ENCODE measurements at regions not wholly inside any gene's neighbourhood (a gene's known extent, or its start where the extent isn't known, plus 50 kb on each side); places are given as distances from the start of the nearest gene placed in this dataset.

GRCh38 chr12:24226745-24227350 is 277.4 kb upstream of the SOX5 start:
- peak overlapping the region; percentile 74 for H3K4me3 Mint-ChIP-seq

DNA sequence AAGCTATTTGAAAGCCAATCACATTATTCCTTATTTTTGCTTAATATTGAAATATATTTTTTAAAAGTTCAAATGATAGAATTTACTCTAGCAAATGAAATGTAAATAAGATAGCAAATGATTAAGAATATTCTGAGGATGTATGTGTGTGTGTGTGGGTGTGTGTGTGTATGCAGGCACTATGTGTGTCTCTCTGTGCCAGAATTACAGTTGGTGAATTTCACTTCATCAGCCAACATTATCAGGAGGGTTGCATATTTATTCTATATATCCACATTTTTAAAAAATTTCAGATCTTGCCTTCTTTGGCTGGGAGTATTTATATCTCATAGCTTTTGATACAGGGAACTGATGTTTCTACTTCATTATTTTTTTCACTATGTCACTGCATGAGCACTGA is 274.9 kb upstream of the SOX5 start:
- Mint-ChIP-seq H3K9me3 (peaks cover 6% of the 10 kb centered on the region), H3K36me3 (no peaks in the 10 kb centered on the region), H3K4me3 (no peak overlapping the region), H3K27me3 (no peaks in the 10 kb centered on the region), H3K27ac (no peak overlapping the region), H3K4me1 (ENCODE audit: low read depth in 2 of 2) (peaks cover 3 to 5% of the 10 kb centered on the region in 2 donors)
- ATAC-seq (no peak), DNase-seq (ENCODE audit: low spot score) (no peak)

More at GRCh38 chr12:24226745-24227350, 277.4 kb upstream of the SOX5 start:
- peaks cover 3 to 5% of the 10 kb centered on the region in 2 donors for H3K4me1 Mint-ChIP-seq (ENCODE audit: low read depth in 2 of 2)
- H3K9me3 Mint-ChIP-seq, result peaks cover 3% of the 10 kb centered on the region
- H3K36me3 Mint-ChIP-seq, result no peaks in the 10 kb centered on the region
- ATAC-seq (peak; percentile 84 to 86), DNase-seq (ENCODE audit: low spot score) (peak; percentile 62)
- H3K27ac Mint-ChIP-seq, result peak overlapping the region; percentile 86 to 93
- H3K27me3 Mint-ChIP-seq, result no peaks in the 10 kb centered on the region

DNA sequence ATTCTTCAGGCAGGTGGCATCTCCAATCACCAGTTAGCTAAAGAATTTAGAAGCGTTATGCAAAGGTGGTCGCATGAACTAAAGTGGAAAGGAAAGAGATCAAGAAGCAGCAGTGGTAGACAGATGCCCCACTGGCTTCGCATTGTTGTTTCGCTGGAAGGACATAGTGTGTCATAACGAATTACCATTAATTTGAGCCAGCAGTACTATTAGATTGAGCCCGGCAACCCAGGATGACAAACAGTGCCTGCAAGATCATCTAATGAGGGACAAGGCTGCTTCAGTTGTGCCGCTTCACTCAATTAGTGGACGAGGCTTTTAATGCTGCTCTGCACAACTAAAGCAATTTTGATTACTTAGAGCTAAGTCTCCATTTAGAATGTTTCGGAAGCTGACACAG is 274.5 kb upstream of the SOX5 start:
- Mint-ChIP-seq H3K4me1 (ENCODE audit: low read depth in 2 of 2) (peaks cover 3 to 5% of the 10 kb centered on the region in 2 donors), H3K9me3 (peaks cover 6% of the 10 kb centered on the region), H3K27me3 (no peaks in the 10 kb centered on the region), H3K4me3 (no peak overlapping the region), H3K27ac (no peak overlapping the region), H3K36me3 (no peaks in the 10 kb centered on the region)
- DNase-seq (ENCODE audit: low spot score), result no peak
- ATAC-seq, result no peak

- Mint-ChIP-seq H3K4me1 (ENCODE audit: low read depth in 2 of 2) (peaks cover 3 to 5% of the 10 kb centered on the region in 2 donors), H3K9me3 (peaks cover 6% of the 10 kb centered on the region), H3K4me3 (no peak overlapping the region), H3K27ac (no peak overlapping the region), H3K27me3 (no peaks in the 10 kb centered on the region), H3K36me3 (no peaks in the 10 kb centered on the region)
- ATAC-seq, result no peak
- DNase-seq (ENCODE audit: low spot score), result no peak
These were observed 273.5 kb upstream of the SOX5 start for GRCh38 chr12:24222968-24223367.

DNA sequence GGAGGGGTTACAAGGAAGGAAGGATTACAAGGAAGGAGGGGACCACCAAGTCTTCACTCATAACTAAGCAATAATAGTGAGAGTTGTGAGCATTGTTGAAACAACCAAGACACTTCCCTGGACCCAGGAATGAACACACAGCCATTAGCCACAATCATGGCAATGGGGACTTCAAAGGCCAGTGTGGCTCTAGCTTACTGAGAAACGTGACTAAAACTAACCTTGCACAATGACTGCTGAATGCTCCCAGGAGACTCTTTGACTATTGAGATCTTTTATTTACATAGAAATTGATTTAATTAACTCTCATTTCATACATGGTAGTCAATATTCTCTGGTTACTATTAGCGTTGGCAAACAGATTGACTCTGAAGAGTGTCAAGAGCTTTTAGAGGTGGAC is 263.0 kb upstream of the SOX5 start:
- H3K27ac Mint-ChIP-seq, result no peak overlapping the region
- H3K27me3 Mint-ChIP-seq, result no peaks in the 10 kb centered on the region
- H3K9me3 Mint-ChIP-seq, result peaks cover 12% of the 10 kb centered on the region
- H3K4me1 Mint-ChIP-seq (ENCODE audit: low read depth in 2 of 2), result no peaks in the 10 kb centered on the region
- ATAC-seq (no peak), DNase-seq (ENCODE audit: low spot score) (no peak)
- no peaks in the 10 kb centered on the region for H3K36me3 Mint-ChIP-seq
- no peak overlapping the region for H3K4me3 Mint-ChIP-seq

DNA sequence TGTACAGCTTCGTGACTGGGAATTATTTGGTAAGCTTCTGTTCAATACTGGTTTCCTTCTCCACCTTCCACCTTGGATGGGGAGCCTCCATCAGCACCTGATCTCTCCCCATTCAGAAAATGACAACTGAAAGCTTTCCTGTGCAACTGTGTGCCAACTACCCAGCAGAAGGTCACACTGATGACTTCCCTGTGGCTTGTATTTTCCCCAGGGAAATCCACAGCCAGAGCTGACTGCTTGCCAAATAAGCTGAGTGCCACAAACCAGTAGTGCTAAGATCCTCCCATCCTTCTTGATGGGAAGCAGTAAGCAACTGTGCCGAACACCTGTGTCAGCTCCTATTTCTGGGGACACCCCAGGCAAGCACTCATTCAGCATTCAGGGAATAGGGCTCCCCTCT is 257.2 kb upstream of the SOX5 start:
- Mint-ChIP-seq H3K27me3 (no peaks in the 10 kb centered on the region), H3K4me1 (ENCODE audit: low read depth in 2 of 2) (no peaks in the 10 kb centered on the region), H3K9me3 (peaks cover 18% of the 10 kb centered on the region), H3K36me3 (no peaks in the 10 kb centered on the region), H3K27ac (no peak overlapping the region), H3K4me3 (no peak overlapping the region)
- ATAC-seq (no peak), DNase-seq (ENCODE audit: low spot score) (no peak)

DNA sequence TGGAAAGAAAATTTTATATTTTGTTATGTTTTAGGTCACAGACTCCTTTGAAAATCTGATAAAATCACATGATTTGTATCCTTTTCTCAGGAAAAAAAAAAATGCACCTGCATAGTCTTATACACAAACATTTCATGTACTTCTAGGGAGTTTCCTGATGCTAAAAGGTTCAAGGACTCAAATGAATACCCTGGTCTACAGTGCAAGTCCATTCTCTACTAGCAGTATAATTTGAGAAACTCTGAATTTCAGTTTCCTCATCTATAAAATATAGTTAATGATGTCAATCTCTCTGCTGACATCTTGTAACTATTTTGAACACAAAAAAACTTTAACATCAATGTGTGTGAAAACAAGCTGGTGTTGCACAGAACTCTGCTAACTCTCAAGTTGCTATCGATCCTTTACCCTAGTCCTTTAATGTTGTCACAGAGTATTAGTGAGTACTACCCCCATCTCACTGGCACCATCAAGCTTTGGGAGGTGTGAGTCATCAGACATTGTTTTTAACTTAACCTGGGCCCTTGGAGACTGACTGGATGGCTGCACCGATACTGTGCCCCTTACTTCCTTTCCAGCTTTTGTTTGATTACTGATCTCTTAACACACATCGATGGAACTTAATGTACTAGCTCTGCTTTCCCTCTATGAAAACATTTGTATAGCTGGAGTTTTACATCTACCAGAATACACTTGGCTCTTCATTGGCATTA is 251.9 kb upstream of the SOX5 start:
- DNase-seq (ENCODE audit: low spot score), result no peak
- no peaks in the 10 kb centered on the region for H3K36me3 Mint-ChIP-seq
- no peak for ATAC-seq
- H3K4me1 Mint-ChIP-seq (ENCODE audit: low read depth in 2 of 2), result no peaks in the 10 kb centered on the region
- H3K27me3 Mint-ChIP-seq, result no peaks in the 10 kb centered on the region
- H3K9me3 Mint-ChIP-seq, result peaks cover 10% of the 10 kb centered on the region
- no peak overlapping the region for H3K4me3 Mint-ChIP-seq
- H3K27ac Mint-ChIP-seq, result no peak overlapping the region

DNA sequence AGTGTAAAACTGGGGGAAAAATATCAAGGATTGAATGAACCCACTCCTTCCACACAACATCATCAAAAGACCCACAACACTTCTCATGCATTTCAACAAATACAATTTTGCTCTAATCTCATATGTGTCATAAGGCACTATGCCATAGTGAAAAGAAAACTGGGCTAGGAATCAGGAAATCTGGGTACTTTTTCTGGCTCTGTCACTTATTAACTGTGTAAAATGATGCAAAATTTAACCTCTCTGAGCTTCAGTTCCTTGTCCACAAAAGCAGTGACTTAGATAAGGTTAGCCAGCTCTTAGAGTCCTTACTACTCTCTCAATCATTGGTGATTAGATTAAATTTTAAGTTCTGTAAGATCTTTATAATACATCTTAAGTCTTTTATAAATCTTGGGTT is 250.5 kb upstream of the SOX5 start:
- no peaks in the 10 kb centered on the region for H3K36me3 Mint-ChIP-seq
- no peak overlapping the region for H3K4me3 Mint-ChIP-seq
- DNase-seq (ENCODE audit: low spot score) (no peak), ATAC-seq (no peak)
- H3K27ac Mint-ChIP-seq, result no peak overlapping the region
- no peaks in the 10 kb centered on the region for H3K27me3 Mint-ChIP-seq
- H3K4me1 Mint-ChIP-seq (ENCODE audit: low read depth in 2 of 2), result no peaks in the 10 kb centered on the region
- H3K9me3 Mint-ChIP-seq, result peaks cover 10% of the 10 kb centered on the region

DNA sequence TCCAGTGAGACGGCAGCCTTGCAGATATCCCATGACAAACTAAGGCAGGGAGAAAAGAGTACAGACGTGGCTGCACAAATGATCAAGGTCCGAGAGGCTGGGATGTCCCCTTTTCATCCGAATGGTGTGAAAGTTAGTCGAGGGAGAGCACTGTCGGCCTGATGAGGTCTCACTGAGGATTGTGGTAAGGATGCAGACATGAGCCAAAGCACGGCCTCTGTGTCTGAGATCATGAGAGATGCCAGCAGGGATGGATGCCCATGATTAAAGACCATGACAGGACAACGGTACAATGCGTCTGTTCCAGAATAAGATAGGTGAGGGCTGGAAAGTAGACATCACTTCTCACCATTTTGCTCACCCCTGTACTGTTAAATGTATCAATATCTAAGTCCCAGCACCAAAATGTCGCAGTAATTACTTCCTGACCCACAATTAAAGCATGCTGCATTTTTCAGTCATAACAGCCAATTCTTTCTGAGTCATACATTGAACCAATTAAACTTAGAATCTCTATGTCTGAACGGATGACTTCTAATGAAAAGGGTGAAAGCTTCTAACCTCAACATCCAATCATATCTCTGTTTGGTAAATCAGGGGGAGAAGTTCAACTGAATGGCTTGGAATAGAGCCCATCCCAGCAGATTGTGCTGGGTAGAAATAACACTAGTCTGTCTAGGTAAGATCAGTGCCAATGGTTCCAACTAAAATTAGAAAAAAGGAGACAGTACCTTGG is 249.6 kb upstream of the SOX5 start:
- no peaks in the 10 kb centered on the region for H3K36me3 Mint-ChIP-seq
- no peak overlapping the region for H3K27ac Mint-ChIP-seq
- no peaks in the 10 kb centered on the region for H3K27me3 Mint-ChIP-seq
- H3K4me3 Mint-ChIP-seq, result no peak overlapping the region
- no peaks in the 10 kb centered on the region for H3K4me1 Mint-ChIP-seq (ENCODE audit: low read depth in 2 of 2)
- no peak for ATAC-seq
- no peak for DNase-seq (ENCODE audit: low spot score)
- peaks cover 10% of the 10 kb centered on the region for H3K9me3 Mint-ChIP-seq

DNA sequence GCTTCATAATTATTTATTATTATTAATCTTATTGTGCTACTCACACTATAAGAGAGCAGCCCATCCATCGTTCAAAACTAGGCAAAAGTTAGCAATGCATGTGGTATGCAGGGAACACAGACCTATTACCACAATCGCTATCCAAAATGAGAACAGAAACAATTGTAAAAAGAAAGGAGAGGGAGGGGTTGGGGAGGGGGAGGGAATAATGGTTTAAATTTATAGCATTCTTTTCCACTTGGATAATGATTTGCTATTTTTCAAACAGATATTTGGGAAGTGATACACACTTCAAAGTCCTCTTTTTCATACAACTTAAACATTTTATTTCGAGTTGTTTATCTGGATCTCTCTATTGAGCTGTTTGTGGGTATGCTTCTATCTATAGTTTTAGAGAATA is 248.6 kb upstream of the SOX5 start:
- no peak overlapping the region for H3K27ac Mint-ChIP-seq
- ATAC-seq (no peak), DNase-seq (ENCODE audit: low spot score) (no peak)
- no peaks in the 10 kb centered on the region for H3K4me1 Mint-ChIP-seq (ENCODE audit: low read depth in 2 of 2)
- no peaks in the 10 kb centered on the region for H3K36me3 Mint-ChIP-seq
- H3K9me3 Mint-ChIP-seq, result peaks cover 7% of the 10 kb centered on the region
- no peak overlapping the region for H3K4me3 Mint-ChIP-seq
- H3K27me3 Mint-ChIP-seq, result no peaks in the 10 kb centered on the region

GRCh38 chr12:24197532-24197931 is 248.1 kb upstream of the SOX5 start:
- no peak overlapping the region for H3K27ac Mint-ChIP-seq
- H3K36me3 Mint-ChIP-seq, result no peaks in the 10 kb centered on the region
- no peaks in the 10 kb centered on the region for H3K27me3 Mint-ChIP-seq
- ATAC-seq (no peak), DNase-seq (ENCODE audit: low spot score) (no peak)
- H3K9me3 Mint-ChIP-seq, result peaks cover 6% of the 10 kb centered on the region
- H3K4me1 Mint-ChIP-seq (ENCODE audit: low read depth in 2 of 2), result no peaks in the 10 kb centered on the region
- H3K4me3 Mint-ChIP-seq, result no peak overlapping the region

GRCh38 chr12:24195063-24195462 is 245.6 kb upstream of the SOX5 start:
- peaks cover 4% of the 10 kb centered on the region for H3K9me3 Mint-ChIP-seq
- H3K4me3 Mint-ChIP-seq, result no peak overlapping the region
- no peaks in the 10 kb centered on the region for H3K4me1 Mint-ChIP-seq (ENCODE audit: low read depth in 2 of 2)
- no peak for DNase-seq (ENCODE audit: low spot score)
- no peak for ATAC-seq
- H3K36me3 Mint-ChIP-seq, result no peaks in the 10 kb centered on the region
- no peaks in the 10 kb centered on the region for H3K27me3 Mint-ChIP-seq
- no peak overlapping the region for H3K27ac Mint-ChIP-seq

GRCh38 chr12:24191117-24191516 is 241.6 kb upstream of the SOX5 start:
- H3K36me3 Mint-ChIP-seq, result no peaks in the 10 kb centered on the region
- DNase-seq (ENCODE audit: low spot score) (no peak), ATAC-seq (no peak)
- no peak overlapping the region for H3K4me3 Mint-ChIP-seq
- no peaks in the 10 kb centered on the region for H3K27me3 Mint-ChIP-seq
- H3K9me3 Mint-ChIP-seq, result peaks cover under 1% of the 10 kb centered on the region
- no peaks in the 10 kb centered on the region for H3K4me1 Mint-ChIP-seq (ENCODE audit: low read depth in 2 of 2)
- H3K27ac Mint-ChIP-seq, result no peak overlapping the region

DNA sequence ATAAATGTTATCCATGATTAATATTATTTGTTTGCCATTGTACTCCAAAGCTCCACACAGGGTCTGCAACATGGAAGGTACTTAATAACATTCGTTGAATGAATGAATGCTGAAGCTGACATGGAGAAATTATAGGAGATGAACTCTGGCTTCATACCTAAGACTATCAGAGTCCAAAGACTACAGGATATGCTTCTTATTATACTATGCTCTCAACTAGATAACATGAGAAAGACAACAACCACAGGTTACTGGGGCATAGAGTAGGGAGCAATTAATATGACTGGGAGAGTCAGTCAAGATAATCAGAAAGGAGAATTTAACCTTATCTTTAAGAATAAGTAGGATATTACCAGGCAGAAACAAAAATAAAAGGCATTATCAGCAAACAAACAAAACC is 236.3 kb upstream of the SOX5 start:
- Mint-ChIP-seq H3K9me3 (peaks cover 8% of the 10 kb centered on the region), H3K4me1 (ENCODE audit: low read depth in 2 of 2) (no peaks in the 10 kb centered on the region), H3K36me3 (no peaks in the 10 kb centered on the region), H3K27me3 (no peaks in the 10 kb centered on the region), H3K27ac (no peak overlapping the region), H3K4me3 (no peak overlapping the region)
- ATAC-seq (no peak), DNase-seq (ENCODE audit: low spot score) (no peak)

All from natural killer cell treated with Interleukin-12 subunit alpha and Interleukin-12 subunit beta and Interleukin-15 and Interleukin-18, amount 100 ng/mL, for 72 hours (primary cell).